NCI-H69 (cell line): ENCODE measurements at regions not wholly inside any gene's neighbourhood (a gene's known extent, or its start where the extent isn't known, plus 50 kb on each side); places are given as distances from the start of the nearest gene placed in this dataset.
A peak's percentile ranks its signal among the peaks of the same experiment; 100 is the strongest.

Source experiments
- DNase-seq: peaks from one replicate; lab custom pipeline; 2025; lab: John Stamatoyannopoulos, UW

DNA sequence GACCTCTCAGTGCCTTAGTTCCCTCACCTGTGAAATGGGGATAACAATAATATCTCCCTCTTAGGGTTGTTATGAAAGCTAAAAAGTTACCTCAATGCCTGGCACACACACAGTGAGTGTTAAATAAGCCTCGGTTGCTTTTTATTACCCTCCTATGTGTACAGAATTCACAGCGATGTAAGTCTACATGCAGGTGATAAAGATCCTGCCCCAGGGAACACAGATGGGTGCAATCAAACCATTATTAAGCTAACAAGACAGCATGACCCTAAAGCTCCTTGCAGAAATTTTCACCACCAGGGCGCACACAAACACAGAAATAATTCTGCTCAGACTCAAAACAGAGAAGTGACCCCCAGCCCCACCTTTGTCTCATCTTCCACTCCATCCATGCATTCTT lies 261.9 kb downstream of the SNX10 start:
- peak; percentile 96 for DNase-seq

GRCh38 chr7:26554952-26555351 lies 263.3 kb downstream of the SNX10 start:
- DNase-seq: peak; percentile 67

- peak; percentile 81 for DNase-seq
Observed at GRCh38 chr7:26556061-26556881, 264.6 kb downstream of the SNX10 start.

DNA sequence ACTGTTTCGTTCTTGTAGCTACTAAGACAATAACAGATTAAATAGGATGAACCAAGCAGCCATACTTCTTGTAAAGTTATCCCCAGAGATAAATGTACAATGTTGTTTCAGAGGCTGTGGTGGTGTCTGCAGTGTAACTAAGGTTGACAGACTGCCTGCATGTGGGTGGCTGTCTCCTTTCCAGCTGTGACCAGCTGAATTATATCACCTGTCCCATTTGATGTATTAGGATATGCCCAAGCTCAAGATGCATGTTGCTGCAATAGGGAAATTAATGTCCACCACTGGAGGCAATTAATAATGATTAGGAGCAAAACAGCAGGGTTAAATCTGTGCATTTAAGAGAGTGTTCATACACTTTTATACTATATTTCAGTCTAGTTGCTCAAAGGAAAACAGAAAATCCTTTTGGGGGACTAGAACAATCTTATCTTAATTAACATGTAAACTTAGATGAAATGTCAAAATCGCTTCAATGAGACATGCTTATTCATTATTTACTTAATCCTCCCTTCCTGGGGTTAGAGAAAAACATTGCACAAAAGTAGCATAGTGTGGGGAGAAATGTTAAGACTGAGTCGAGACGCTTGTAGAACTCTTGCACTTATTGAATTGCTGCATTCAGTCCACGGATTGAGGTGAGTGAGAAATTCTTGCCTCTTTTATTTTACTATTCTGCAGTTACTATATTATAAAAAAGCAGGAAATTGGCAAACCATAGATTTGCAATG lies 269.0 kb downstream of the SNX10 start:
- DNase-seq: peak; percentile 63

DNA sequence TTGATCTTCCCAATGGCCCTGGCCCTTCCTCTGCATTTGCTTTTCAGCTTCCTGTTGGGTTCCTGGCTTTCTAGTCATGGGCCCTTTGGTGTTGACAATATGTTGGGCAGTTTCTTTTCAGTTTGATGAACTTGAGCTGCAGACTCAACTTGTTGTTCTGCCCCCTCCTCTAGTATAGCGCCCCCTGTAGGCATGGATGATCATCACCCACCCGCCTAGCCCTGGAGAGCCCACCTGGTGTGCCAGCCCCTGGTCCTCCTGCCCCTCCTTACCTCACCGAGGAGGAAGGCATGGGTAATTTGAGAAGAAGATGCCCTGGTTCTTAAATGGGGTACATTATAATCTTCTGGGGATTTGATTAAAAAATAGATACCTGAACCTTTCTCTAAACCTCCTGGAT lies 271.2 kb downstream of the SNX10 start:
- peak; percentile 30 for DNase-seq

- no peak for DNase-seq
Observed at GRCh38 chr7:26563406-26563805, 271.7 kb downstream of the SNX10 start.

DNA sequence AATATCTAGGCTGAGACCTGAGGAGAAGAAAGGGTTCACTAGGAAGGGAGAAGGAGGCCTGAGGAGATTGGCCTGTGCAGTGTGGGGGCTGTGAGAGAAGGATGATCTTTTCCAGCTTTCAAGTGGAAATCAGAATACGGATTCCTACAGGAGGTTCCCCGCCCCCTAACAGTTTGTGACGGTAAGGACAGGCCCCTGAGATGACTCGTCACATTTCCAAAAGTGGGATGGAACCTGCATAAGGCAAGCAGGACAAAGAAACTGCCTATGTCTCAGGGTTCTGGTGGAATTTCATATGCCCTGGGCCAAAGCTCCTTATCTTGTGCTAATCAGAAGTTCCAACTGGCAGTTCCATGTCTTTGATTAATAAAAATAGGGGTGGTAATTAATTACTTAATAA lies 275.6 kb downstream of the SNX10 start:
- peak; percentile 15 for DNase-seq

DNA sequence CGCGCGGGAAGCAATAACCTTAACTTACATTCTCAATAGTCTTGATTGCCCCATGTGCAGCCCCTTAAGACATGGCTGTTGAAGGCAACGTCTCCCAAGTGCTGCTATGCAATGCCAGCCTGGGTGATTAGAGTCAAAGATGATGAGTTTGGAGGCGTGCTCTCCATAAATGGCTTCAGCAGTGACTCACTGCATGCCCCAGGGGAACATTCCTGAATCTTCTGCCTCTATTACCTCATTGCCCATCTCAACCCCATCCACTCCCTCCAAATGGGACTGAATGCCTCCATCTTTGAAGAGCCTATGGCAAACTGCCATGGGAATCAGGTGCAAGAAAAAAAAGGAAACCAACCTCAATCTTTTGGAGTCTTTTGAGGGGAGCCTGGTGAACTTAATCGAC lies 282.8 kb downstream of the SNX10 start:
- peak; percentile 43 for DNase-seq

DNA sequence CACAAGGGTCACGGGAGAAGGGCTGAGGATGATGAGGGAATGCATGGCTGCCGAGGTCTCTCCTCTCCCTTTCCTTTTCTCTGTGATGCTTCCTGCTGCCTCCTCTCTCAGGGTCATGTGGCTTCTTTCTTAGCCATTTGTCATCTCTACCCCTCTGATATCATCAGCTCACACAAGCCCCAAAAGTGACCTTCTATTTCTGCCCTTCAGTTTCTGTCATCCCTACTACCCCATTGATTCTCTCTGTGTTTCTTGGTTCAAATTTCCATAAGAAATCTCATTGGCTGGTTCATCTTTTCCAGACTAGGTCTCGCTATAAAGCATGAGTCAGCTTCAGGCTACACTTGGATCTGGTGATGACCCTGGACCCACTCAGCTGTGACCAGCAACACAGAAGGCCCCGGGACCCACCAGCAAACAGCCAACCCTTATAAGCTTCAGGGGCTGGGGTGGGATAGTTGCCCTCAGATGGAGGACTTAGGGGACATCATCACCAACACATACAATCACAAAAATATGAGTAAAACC lies 284.3 kb downstream of the SKAP2 start:
- no peak for DNase-seq

DNA sequence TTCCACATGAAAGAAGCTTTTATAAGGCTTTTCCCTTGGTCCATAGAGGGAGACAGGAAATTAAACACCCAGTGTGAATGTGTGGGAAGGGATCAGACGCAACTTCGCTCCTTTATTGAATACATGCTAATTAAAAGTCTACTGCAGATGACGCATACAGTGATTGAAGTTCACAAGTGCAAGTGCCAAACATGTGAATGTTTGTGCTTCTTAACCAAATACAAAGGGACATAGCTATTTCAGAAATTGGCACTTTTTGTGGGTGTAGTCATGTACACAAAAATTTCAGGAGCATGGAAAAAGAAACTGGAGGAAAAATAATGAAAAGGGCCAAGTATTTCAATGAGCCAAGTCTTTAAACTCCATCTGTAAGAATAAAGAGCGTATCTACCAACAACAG lies 283.7 kb downstream of the SKAP2 start:
- peak; percentile 37 for DNase-seq

DNA sequence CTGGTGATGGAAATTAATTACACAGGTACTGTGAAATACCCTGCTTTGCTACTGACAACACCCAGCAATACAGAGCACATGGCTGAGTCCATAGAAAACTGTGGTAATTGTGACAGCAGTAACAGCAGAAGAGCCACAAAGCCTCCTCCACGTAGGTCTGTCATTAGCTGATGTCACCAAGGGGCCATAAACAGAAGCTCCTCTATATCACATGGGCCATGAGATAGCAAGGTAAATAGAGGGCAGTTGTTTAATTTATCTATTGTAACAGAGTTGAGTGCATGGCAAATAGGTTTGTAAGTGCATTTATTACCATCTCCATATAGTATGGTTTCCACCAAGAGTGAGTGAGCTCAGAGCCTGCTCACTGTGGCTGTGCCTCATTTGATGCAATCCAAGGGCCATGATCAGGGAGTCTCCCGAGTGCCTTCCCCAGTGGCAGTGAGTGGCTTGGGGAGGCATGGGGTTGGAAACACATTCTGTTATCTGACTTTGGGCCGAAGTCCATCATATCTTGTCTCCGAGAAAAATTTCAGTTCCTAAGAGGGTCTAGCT lies 281.2 kb downstream of the SKAP2 start:
- peak; percentile 88 for DNase-seq

DNA sequence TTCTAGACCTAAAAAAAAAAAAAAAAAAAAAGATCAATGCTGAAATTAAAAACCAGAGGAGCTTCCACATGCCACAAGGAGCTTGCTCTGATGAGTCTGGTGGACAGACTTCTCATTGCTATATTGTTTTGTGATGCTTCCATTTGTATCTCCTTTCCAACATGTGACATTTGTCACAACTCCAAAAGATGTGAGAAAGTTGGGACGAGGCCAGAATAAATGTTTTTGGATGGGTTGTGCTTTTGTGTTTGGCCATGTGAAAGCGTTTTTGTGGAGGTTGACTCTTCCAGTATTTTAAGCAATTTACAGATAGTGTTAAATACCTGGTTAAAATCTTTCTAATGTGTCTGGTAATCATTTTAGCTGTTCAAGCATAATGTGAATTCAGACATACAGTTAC lies 280.1 kb downstream of the SKAP2 start:
- peak; percentile 77 for DNase-seq

GRCh38 chr7:26584987-26585665 lies 279.3 kb downstream of the SKAP2 start:
- DNase-seq: peak; percentile 99

DNA sequence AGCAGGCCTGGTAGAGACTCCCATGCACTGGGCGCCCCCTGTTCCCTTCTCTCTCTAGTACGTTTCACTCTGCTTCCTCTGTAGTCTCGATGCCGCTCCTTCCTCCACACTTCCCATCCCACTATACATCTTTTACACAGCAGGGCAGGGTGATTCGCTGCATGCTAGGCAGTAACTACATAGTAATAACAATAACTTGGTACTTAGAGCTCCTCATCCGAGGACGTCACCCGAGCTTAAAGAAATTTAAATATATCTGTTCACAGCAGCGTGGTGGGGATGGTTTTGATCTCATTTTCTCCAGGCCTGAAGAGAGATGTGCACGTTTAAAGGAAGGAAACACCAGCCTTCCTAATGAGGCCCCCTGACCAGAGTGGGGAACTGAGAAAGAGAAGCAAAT lies 276.9 kb downstream of the SKAP2 start:
- DNase-seq: no peak

- DNase-seq: peak; percentile 73
Observed at GRCh38 chr7:26588511-26588910, 275.9 kb downstream of the SKAP2 start.

GRCh38 chr7:26590709-26591108 lies 273.7 kb downstream of the SKAP2 start:
- no peak for DNase-seq

- DNase-seq: no peak
Observed at GRCh38 chr7:26592011-26592410, 272.4 kb downstream of the SKAP2 start.

GRCh38 chr7:26593393-26593792 lies 271.0 kb downstream of the SKAP2 start:
- peak; percentile 23 for DNase-seq

GRCh38 chr7:26593896-26594295 lies 270.5 kb downstream of the SKAP2 start:
- DNase-seq: no peak

DNA sequence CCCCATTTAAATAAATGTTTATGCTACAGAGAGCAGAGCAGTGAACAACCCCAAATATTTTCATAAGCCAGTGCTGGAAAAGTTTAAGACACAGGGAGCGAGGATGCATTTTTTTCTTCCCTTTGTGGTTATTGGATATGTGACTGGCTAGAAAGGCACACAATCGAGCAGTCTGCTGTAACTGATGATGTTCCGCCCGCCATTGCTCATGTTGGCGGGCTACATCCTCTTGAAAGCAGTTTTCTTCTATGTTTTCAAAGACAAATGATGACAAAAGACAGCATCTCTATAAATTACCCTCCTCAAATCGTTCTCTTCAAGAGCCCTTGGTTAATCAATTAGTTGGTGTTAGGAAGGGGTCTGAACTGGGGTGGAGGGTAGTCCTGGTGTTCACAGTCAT lies 269.8 kb downstream of the SKAP2 start:
- no peak for DNase-seq

- no peak for DNase-seq
Observed at GRCh38 chr7:26598867-26599266, 265.5 kb downstream of the SKAP2 start.

GRCh38 chr7:26599982-26600381 lies 264.4 kb downstream of the SKAP2 start:
- DNase-seq: no peak
